Neuronal stem cell (in vitro differentiated cells): ENCODE measurements at regions not wholly inside any gene's neighbourhood (a gene's known extent, or its start where the extent isn't known, plus 50 kb on each side); places are given as distances from the start of the nearest gene placed in this dataset.
"Not testable (repeated sequence)": the region's sequence is repeated elsewhere in the genome, so short reads cannot be mapped to it uniquely, and the experiment has no call there.

Experiments
- DNase-seq: peaks from one replicate; pipeline ENCODE4 v3.0.0-alpha.2; 2013; ENCODE audit warnings: low spot score
- H2AFZ ChIP-seq: one replicate; pipeline ENCODE4 v1.6.1; 2013; ENCODE audit warnings: mild to moderate bottlenecking, low read length, inconsistent platforms
- H2AK5ac ChIP-seq: 2 replicates; pipeline ENCODE4 v1.6.1; 2013; ENCODE audit warnings: low read depth, mild to moderate bottlenecking, inconsistent platforms, low read length, moderate library complexity, mixed read lengths
- H2BK120ac ChIP-seq: 2 replicates; pipeline ENCODE4 v1.6.1; 2013; ENCODE audit warnings: low read depth, mild to moderate bottlenecking, inconsistent platforms, low read length, moderate library complexity, mixed read lengths
- H2BK12ac ChIP-seq: one replicate; pipeline ENCODE4 v1.6.1; 2013; ENCODE audit warnings: low read length, inconsistent platforms
- H2BK15ac ChIP-seq: 2 replicates; pipeline ENCODE4 v1.6.1; 2013; ENCODE audit warnings: mild to moderate bottlenecking, low read length, inconsistent platforms, mixed read lengths
- H2BK5ac ChIP-seq: one replicate; pipeline ENCODE4 v1.6.1; 2013; ENCODE audit warnings: inconsistent platforms, mild to moderate bottlenecking, low read length, moderate library complexity
- H3K14ac ChIP-seq: one replicate; pipeline ENCODE4 v1.6.1; 2013; ENCODE audit warnings: low read length, inconsistent platforms
- H3K18ac ChIP-seq: 2 replicates; pipeline ENCODE4 v1.6.1; 2013; ENCODE audit warnings: low read length, inconsistent platforms
- H3K23ac ChIP-seq: 2 replicates; pipeline ENCODE4 v1.6.1; 2013; ENCODE audit warnings: low read depth, mild to moderate bottlenecking, mixed read lengths, low read length, inconsistent platforms; ENCODE audit not compliant: poor library complexity
- H3K27ac ChIP-seq: replicated peaks from 3 replicates; pipeline ENCODE4 v1.5.1; 2013; ENCODE audit warnings: low read length, inconsistent platforms
- H3K27me3 ChIP-seq, 3 experiments: 2 replicates each; pipeline ENCODE4 v1.6.1; 2013; ENCODE audit warnings: low read length in 3 of 3, mild to moderate bottlenecking in 2 of 3, inconsistent platforms in 1 of 3, low read depth in 1 of 3, mixed read lengths in 1 of 3, moderate library complexity in 1 of 3; ENCODE audit not compliant: control insufficient read depth in 3 of 3, insufficient read depth in 3 of 3
- H3K36me3 ChIP-seq, 2 donors: replicated peaks in 1 of 2; 2 replicates each; pipeline ENCODE4 v1.6.1; 2013; ENCODE audit warnings: low read length in 2 of 2; ENCODE audit not compliant: control insufficient read depth in 2 of 2, insufficient read depth in 2 of 2
- H3K4ac ChIP-seq: 2 replicates; pipeline ENCODE4 v1.6.1; 2013; ENCODE audit warnings: inconsistent platforms, mild to moderate bottlenecking, low read length, moderate library complexity
- H3K4me1 ChIP-seq, 2 donors: 1 replicate in 1 of 2; 2 replicates in 1 of 2; pipeline ENCODE4 v1.6.1; 2013; ENCODE audit warnings: low read length in 2 of 2, low read depth in 1 of 2; ENCODE audit not compliant: control insufficient read depth in 2 of 2, insufficient read depth in 1 of 2
- H3K4me2 ChIP-seq: one replicate; pipeline ENCODE4 v1.6.1; 2013; ENCODE audit warnings: mild to moderate bottlenecking, low read length, inconsistent platforms; ENCODE audit not compliant: insufficient read depth, poor library complexity, severe bottlenecking
- H3K4me3 ChIP-seq, 2 donors: 2 replicates each; pipeline ENCODE4 v1.5.1; 2013; ENCODE audit warnings: low read length in 2 of 2, mild to moderate bottlenecking in 2 of 2, inconsistent platforms in 1 of 2, moderate library complexity in 1 of 2
- H3K79me1 ChIP-seq: one replicate; pipeline ENCODE4 v1.6.1; 2013; ENCODE audit warnings: low read depth, mild to moderate bottlenecking, inconsistent platforms, low read length, moderate library complexity
- H3K9ac ChIP-seq: one replicate; pipeline ENCODE4 v1.6.1; 2013; ENCODE audit warnings: mild to moderate bottlenecking, low read depth, low read length, inconsistent platforms; ENCODE audit not compliant: poor library complexity
- H3K9me3 ChIP-seq, 2 donors: replicated peaks in 1 of 2; 2 replicates each; pipeline versions ENCODE3 to v1.6.1; 2013; ENCODE audit warnings: low read length in 2 of 2, mild to moderate bottlenecking in 2 of 2, inconsistent platforms in 1 of 2, low read depth in 1 of 2, mixed read lengths in 1 of 2, moderate library complexity in 1 of 2; ENCODE audit not compliant: control insufficient read depth in 2 of 2, insufficient read depth in 1 of 2
- H4K8ac ChIP-seq: one replicate; pipeline ENCODE4 v1.6.1; 2013; ENCODE audit warnings: low read depth, mild to moderate bottlenecking, inconsistent platforms, low read length, moderate library complexity
- H4K91ac ChIP-seq: one replicate; pipeline ENCODE4 v1.6.1; 2013; ENCODE audit warnings: low read length, low read depth, mild to moderate bottlenecking, inconsistent platforms; ENCODE audit not compliant: poor library complexity
- WGBS, 2 donors: extraction: QIAGEN DNeasy Blood & Tissue Kit; methylation state at CpG; one replicate each; pipeline ENCODE4 v1.1.7; 2013; ENCODE audit warnings: missing lambda C conversion rate in 2 of 2, mixed read lengths in 1 of 2; ENCODE audit not compliant: insufficient read length in 2 of 2, insufficient replicate concordance in 1 of 2; ENCODE audit errors: extremely low coverage in 2 of 2; 5-methylcytosine and 5-hydroxymethylcytosine counted together

- peaks cover 4 to 11% of the 10 kb centered on the region in 2 donors for H3K9me3 ChIP-seq
- H2BK120ac ChIP-seq: no peak overlapping the region
- H3K14ac ChIP-seq: no peak overlapping the region
- H3K18ac ChIP-seq: no peak overlapping the region
- H2BK5ac ChIP-seq: no peak overlapping the region
- no peaks in the 10 kb centered on the region for H3K36me3 ChIP-seq
- no peaks in the 10 kb centered on the region for H3K79me1 ChIP-seq
- no peak overlapping the region for H3K4me2 ChIP-seq
- DNase-seq: no peak
- no peak overlapping the region for H2AK5ac ChIP-seq
- no peak overlapping the region for H3K4ac ChIP-seq
- H3K23ac ChIP-seq: no peak overlapping the region
- no peaks in the 10 kb centered on the region for H3K27me3 ChIP-seq
- no peak overlapping the region for H4K8ac ChIP-seq
- no peak overlapping the region for H2AFZ ChIP-seq
- WGBS, 2 donors: no CpG with 5 or more reads among the region's 15 CpGs
- H3K4me3 ChIP-seq: no peak overlapping the region
- no peak overlapping the region for H2BK15ac ChIP-seq
- H3K9ac ChIP-seq: no peak overlapping the region
- H4K91ac ChIP-seq: no peak overlapping the region
- no peak overlapping the region for H3K27ac ChIP-seq
- no peaks in the 10 kb centered on the region for H3K4me1 ChIP-seq
- H2BK12ac ChIP-seq: no peak overlapping the region
Observed at GRCh38 chr14:105581551-105582341, 55.4 kb downstream of the TMEM121 start.

GRCh38 chr14:105582639-105583038, 56.3 kb downstream of the TMEM121 start:
- H3K14ac ChIP-seq: no peak overlapping the region
- no peak overlapping the region for H2BK12ac ChIP-seq
- H2BK5ac ChIP-seq: no peak overlapping the region
- no peak overlapping the region for H3K4ac ChIP-seq
- no peaks in the 10 kb centered on the region for H3K79me1 ChIP-seq
- WGBS, 2 donors: no CpG with 5 or more reads among the region's 4 CpGs
- H4K8ac ChIP-seq: no peak overlapping the region
- no peak overlapping the region for H3K18ac ChIP-seq
- H2BK120ac ChIP-seq: no peak overlapping the region
- H2BK15ac ChIP-seq: no peak overlapping the region
- peaks cover 4 to 9% of the 10 kb centered on the region in 2 donors for H3K9me3 ChIP-seq
- H3K36me3 ChIP-seq: no peaks in the 10 kb centered on the region
- no peak overlapping the region for H3K23ac ChIP-seq
- peak overlapping the region in 1 of 2 donors; percentile 5 for H3K4me3 ChIP-seq
- H3K27me3 ChIP-seq: no peaks in the 10 kb centered on the region
- no peaks in the 10 kb centered on the region for H3K4me1 ChIP-seq
- no peak overlapping the region for H3K9ac ChIP-seq
- H2AFZ ChIP-seq: no peak overlapping the region
- DNase-seq: no peak
- H3K27ac ChIP-seq: no peak overlapping the region
- H4K91ac ChIP-seq: no peak overlapping the region
- H2AK5ac ChIP-seq: no peak overlapping the region
- H3K4me2 ChIP-seq: no peak overlapping the region

GRCh38 chr14:105583914-105584313, 57.5 kb downstream of the TMEM121 start:
- H4K8ac ChIP-seq: not testable (repeated sequence)

GRCh38 chr14:105585290-105585689, 58.9 kb downstream of the TMEM121 start:
- not testable (repeated sequence) for H2BK15ac ChIP-seq, H2BK120ac ChIP-seq, H3K4me2 ChIP-seq, H4K91ac ChIP-seq, H3K4me3 ChIP-seq, H3K27ac ChIP-seq, H3K27me3 ChIP-seq, H3K9ac ChIP-seq, H4K8ac ChIP-seq, H3K23ac ChIP-seq, H2AFZ ChIP-seq, H3K4ac ChIP-seq, H3K79me1 ChIP-seq, H3K18ac ChIP-seq, H3K4me1 ChIP-seq, H3K14ac ChIP-seq, H3K36me3 ChIP-seq, DNase-seq, H2AK5ac ChIP-seq, H2BK5ac ChIP-seq, H2BK12ac ChIP-seq
- 98 to 100% methylated on average over 1 to 2 of the region's 2 CpGs for WGBS, 2 donors
- peaks cover 4 to 15% of the 10 kb centered on the region in 2 donors for H3K9me3 ChIP-seq

More at GRCh38 chr14:105583914-105584313, 57.5 kb downstream of the TMEM121 start:
- not testable (repeated sequence) for H2AK5ac ChIP-seq, H2BK12ac ChIP-seq, H2BK5ac ChIP-seq, H3K4me1 ChIP-seq, H3K18ac ChIP-seq, H3K14ac ChIP-seq, H3K4ac ChIP-seq, H3K9ac ChIP-seq, H4K91ac ChIP-seq, H2BK120ac ChIP-seq, H3K79me1 ChIP-seq, H2AFZ ChIP-seq, H3K27ac ChIP-seq, H2BK15ac ChIP-seq, H3K4me2 ChIP-seq, H3K36me3 ChIP-seq, H3K27me3 ChIP-seq, H3K23ac ChIP-seq, DNase-seq, H3K4me3 ChIP-seq
- H3K9me3 ChIP-seq: peaks cover 4 to 13% of the 10 kb centered on the region in 2 donors
- no CpG with 5 or more reads among the region's 13 CpGs for WGBS, 2 donors
